ENCODE measurements at regions not wholly inside any gene's neighbourhood (a gene's known extent, or its start where the extent isn't known, plus 50 kb on each side); places are given as distances from the start of the nearest gene placed in this dataset.

- FAIRE-seq, result no peak
- no peak overlapping the region for H3K9ac ChIP-seq (replicated peaks; ENCODE audit: extremely low read depth, insufficient read depth, low read length)
These were observed 114.8 kb upstream of the ANO5 start for GRCh38 chr11:22078063-22078462.

GRCh38 chr11:22079133-22079872 lies 113.6 kb upstream of the ANO5 start:
- intact Hi-C loops (cut with micrococcal nuclease) (no loop called here), dilution Hi-C loops (cut with MboI; ENCODE audit: extremely low pct_ligation_motif_present, low sequenced_read_pairs) (no loop called here)
- TF ChIP-seq JUN (IDR thresholded peaks at IDR 0.05; ENCODE audit: borderline replicate concordance, insufficient read depth, insufficient read length, low read depth) (no peak), EZH2 (IDR thresholded peaks at IDR 0.05; ENCODE audit: borderline replicate concordance, low read depth, low read length, severe bottlenecking) (no peak), MYC (IDR thresholded peaks at IDR 0.05; ENCODE audit: low read depth, low read length) (no peak), GATA2 (IDR thresholded peaks at IDR 0.05; ENCODE audit: insufficient read depth, insufficient read length, low read depth, low read length) (no peak), FOS (IDR thresholded peaks at IDR 0.05; ENCODE audit: borderline replicate concordance, insufficient read depth, low read length) (no peak), POLR2AphosphoS5 (IDR thresholded peaks at IDR 0.05; ENCODE audit: insufficient read depth, low read depth, low read length) (no peak), POLR2A (IDR thresholded peaks at IDR 0.05; ENCODE audit: low read depth, low read length) (no peak)
- TF ChIP-seq, protein P1, sequence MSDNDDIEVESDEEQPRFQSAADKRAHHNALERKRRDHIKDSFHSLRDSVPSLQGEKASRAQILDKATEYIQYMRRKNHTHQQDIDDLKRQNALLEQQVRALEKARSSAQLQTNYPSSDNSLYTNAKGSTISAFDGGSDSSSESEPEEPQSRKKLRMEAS (IDR thresholded peaks at IDR 0.05; ENCODE audit: insufficient read depth, insufficient read length), result no peak
- TF ChIP-seq, protein P2, sequence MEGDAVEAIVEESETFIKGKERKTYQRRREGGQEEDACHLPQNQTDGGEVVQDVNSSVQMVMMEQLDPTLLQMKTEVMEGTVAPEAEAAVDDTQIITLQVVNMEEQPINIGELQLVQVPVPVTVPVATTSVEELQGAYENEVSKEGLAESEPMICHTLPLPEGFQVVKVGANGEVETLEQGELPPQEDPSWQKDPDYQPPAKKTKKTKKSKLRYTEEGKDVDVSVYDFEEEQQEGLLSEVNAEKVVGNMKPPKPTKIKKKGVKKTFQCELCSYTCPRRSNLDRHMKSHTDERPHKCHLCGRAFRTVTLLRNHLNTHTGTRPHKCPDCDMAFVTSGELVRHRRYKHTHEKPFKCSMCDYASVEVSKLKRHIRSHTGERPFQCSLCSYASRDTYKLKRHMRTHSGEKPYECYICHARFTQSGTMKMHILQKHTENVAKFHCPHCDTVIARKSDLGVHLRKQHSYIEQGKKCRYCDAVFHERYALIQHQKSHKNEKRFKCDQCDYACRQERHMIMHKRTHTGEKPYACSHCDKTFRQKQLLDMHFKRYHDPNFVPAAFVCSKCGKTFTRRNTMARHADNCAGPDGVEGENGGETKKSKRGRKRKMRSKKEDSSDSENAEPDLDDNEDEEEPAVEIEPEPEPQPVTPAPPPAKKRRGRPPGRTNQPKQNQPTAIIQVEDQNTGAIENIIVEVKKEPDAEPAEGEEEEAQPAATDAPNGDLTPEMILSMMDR (IDR thresholded peaks at IDR 0.05; ENCODE audit: extremely low read depth in 1 of 2, insufficient read depth in 1 of 2, low read depth in 1 of 2, low read length in 2 of 2), result no peak
- POLR2A ChIA-PET, result no interaction called here
- Histone ChIP-seq H3K36me3 (ENCODE audit: control insufficient read depth in 2 of 2, extremely low read depth in 1 of 2, insufficient read depth in 2 of 2, low read length in 2 of 2) (no peaks in the 10 kb centered on the region), H3K9me1 (replicated peaks; ENCODE audit: control insufficient read depth, extremely low read depth, insufficient read depth, low read length) (no peaks in the 10 kb centered on the region), H3K27ac (ENCODE audit: insufficient read depth, low read depth, low read length) (no peak overlapping the region), H3K79me2 (ENCODE audit: control insufficient read depth, insufficient read depth, low read length) (no peaks in the 10 kb centered on the region), H3K9me3 (replicated peaks; ENCODE audit: control insufficient read depth, insufficient read depth, low read length) (peaks cover 4% of the 10 kb centered on the region), H2AFZ (ENCODE audit: low read depth, low read length) (no peak overlapping the region), H3K4me3 (replicated peaks in 1 of 3; ENCODE audit: insufficient read depth in 1 of 3, low read depth in 1 of 3, low read length in 3 of 3) (no peak overlapping the region), H3K9ac (replicated peaks; ENCODE audit: extremely low read depth, insufficient read depth, low read length) (no peak overlapping the region), H3K4me1 (ENCODE audit: control insufficient read depth, extremely low read depth, insufficient read depth, low read length) (no peaks in the 10 kb centered on the region), H3K27me3 (ENCODE audit: control insufficient read depth in 2 of 2, insufficient read depth in 2 of 2, low read length in 2 of 2) (no peaks in the 10 kb centered on the region), H4K20me1 (replicated peaks; ENCODE audit: control insufficient read depth, extremely low read depth, insufficient read depth, low read length) (no peaks in the 10 kb centered on the region), H3K4me2 (ENCODE audit: insufficient read depth, low read length) (no peak overlapping the region)
- no peak for DNase-seq (ENCODE audit: low read depth, low spot score)
- CTCF ChIA-PET, result no interaction called here
- BruUV-seq (replicated peaks), result no TSS peak
- FAIRE-seq, result no peak

More at GRCh38 chr11:22078063-22078462, 114.8 kb upstream of the ANO5 start:
- POLR2A ChIA-PET, result no interaction called here
- CTCF ChIA-PET, result no interaction called here
- dilution Hi-C loops (cut with MboI; ENCODE audit: extremely low pct_ligation_motif_present, low sequenced_read_pairs), result no loop called here
- Histone ChIP-seq H3K9me3 (replicated peaks; ENCODE audit: control insufficient read depth, insufficient read depth, low read length) (peaks cover 3% of the 10 kb centered on the region), H3K27me3 (ENCODE audit: control insufficient read depth in 2 of 2, insufficient read depth in 2 of 2, low read length in 2 of 2) (no peaks in the 10 kb centered on the region), H2AFZ (ENCODE audit: low read depth, low read length) (no peak overlapping the region), H3K27ac (ENCODE audit: insufficient read depth, low read depth, low read length) (no peak overlapping the region), H3K4me2 (ENCODE audit: insufficient read depth, low read length) (no peak overlapping the region), H3K9me1 (replicated peaks; ENCODE audit: control insufficient read depth, extremely low read depth, insufficient read depth, low read length) (no peaks in the 10 kb centered on the region), H3K79me2 (ENCODE audit: control insufficient read depth, insufficient read depth, low read length) (no peaks in the 10 kb centered on the region), H4K20me1 (replicated peaks; ENCODE audit: control insufficient read depth, extremely low read depth, insufficient read depth, low read length) (no peaks in the 10 kb centered on the region), H3K36me3 (ENCODE audit: control insufficient read depth in 2 of 2, extremely low read depth in 1 of 2, insufficient read depth in 2 of 2, low read length in 2 of 2) (no peaks in the 10 kb centered on the region), H3K4me1 (ENCODE audit: control insufficient read depth, extremely low read depth, insufficient read depth, low read length) (no peaks in the 10 kb centered on the region), H3K4me3 (replicated peaks in 1 of 3; ENCODE audit: insufficient read depth in 1 of 3, low read depth in 1 of 3, low read length in 3 of 3) (no peak overlapping the region)
- intact Hi-C loops (cut with micrococcal nuclease), result no loop called here
- TF ChIP-seq POLR2AphosphoS5 (IDR thresholded peaks at IDR 0.05; ENCODE audit: insufficient read depth, low read depth, low read length) (no peak), JUN (IDR thresholded peaks at IDR 0.05; ENCODE audit: borderline replicate concordance, insufficient read depth, insufficient read length, low read depth) (no peak), EZH2 (IDR thresholded peaks at IDR 0.05; ENCODE audit: borderline replicate concordance, low read depth, low read length, severe bottlenecking) (no peak), MYC (IDR thresholded peaks at IDR 0.05; ENCODE audit: low read depth, low read length) (no peak)
- TF ChIP-seq, protein P2 (IDR thresholded peaks at IDR 0.05; ENCODE audit: extremely low read depth in 1 of 2, insufficient read depth in 1 of 2, low read depth in 1 of 2, low read length in 2 of 2), result no peak
- DNase-seq (ENCODE audit: low read depth, low spot score), result no peak
- BruUV-seq (replicated peaks), result no TSS peak

Data from endothelial cell of umbilical vein (primary cell).